NCI-H345 (cell line): ENCODE measurements at regions not wholly inside any gene's neighbourhood (a gene's known extent, or its start where the extent isn't known, plus 50 kb on each side); places are given as distances from the start of the nearest gene placed in this dataset.
A peak's percentile ranks its signal among the peaks of the same experiment; 100 is the strongest.

Experiments
- DNase-seq: peaks from one replicate; lab custom pipeline; 2025; lab: John Stamatoyannopoulos, UW

DNA sequence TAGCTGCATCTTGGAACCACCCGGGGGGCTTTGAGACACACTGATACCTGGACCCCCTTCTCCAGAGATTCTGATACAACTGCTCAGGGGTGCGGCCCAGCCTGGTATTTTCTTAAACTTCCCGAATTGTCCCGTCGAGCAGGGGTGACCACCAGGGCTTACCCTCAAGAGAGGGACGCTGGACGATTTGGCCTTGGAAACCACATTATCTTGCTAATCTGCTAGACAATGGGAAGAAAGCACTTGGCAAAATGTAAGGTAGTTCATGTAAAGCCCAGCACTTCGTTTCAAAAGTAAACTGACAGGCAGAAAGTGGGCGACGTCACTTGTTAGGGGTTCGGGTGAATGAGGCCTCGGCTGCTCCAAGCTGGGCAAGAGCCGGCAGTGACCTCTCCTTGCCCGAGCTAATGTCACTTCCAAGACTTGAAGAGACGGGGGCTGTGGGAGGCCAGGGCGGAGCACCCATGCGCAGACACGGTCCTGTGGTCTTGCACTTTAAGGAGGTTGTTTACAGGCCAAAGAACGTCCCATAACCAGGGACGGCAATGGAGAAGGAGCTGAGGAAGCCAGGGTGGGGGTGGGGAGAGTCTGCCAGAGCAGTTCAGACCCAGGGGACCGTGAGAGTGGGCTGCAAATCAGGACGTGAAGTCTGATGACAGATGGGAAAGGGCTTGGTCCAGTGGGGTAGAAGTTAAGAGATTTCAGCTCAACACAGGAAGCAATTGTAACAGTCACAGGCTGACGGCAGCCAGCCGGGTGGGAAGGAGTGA is 152.7 kb upstream of the GSE1 start:
- no peak for DNase-seq

DNA sequence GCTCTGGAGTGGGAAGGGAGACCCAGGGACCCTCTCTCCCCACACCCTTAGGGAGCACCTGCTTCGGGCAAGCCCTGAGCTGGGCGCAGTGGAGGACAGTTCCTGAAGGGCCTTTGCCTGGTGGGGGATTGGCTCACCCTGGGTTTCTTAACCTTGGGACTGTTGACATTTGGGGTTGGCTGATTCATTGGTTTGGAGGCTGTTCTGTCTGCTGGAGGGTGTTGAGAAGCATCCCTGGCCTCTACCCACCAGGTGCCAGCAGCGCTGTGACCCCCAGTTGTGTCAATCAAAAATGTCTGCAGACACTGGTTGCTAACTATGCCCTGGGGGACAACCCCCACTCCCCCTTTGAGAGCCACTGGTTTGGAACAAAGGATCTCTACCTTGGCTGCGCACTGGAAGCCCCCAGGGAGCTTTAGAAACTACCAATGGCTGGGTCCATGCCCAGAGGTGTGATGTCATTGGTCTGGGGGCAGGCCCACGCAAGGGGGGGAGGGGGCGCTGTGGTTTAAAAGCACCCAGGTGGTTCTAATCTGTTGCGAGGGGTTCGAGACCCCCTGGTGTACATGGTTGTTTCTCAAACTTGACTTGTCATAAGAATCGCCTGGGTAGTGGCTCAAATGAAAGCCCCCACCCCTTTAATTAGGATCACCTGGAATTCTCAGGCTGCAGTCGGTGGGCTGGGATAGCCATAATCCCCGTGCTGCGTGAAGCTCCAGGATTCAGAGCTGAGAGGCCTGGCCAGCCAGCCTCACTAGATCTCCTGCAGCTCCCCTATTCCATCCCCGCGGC is 151.9 kb upstream of the GSE1 start:
- peak; percentile 91 for DNase-seq

DNA sequence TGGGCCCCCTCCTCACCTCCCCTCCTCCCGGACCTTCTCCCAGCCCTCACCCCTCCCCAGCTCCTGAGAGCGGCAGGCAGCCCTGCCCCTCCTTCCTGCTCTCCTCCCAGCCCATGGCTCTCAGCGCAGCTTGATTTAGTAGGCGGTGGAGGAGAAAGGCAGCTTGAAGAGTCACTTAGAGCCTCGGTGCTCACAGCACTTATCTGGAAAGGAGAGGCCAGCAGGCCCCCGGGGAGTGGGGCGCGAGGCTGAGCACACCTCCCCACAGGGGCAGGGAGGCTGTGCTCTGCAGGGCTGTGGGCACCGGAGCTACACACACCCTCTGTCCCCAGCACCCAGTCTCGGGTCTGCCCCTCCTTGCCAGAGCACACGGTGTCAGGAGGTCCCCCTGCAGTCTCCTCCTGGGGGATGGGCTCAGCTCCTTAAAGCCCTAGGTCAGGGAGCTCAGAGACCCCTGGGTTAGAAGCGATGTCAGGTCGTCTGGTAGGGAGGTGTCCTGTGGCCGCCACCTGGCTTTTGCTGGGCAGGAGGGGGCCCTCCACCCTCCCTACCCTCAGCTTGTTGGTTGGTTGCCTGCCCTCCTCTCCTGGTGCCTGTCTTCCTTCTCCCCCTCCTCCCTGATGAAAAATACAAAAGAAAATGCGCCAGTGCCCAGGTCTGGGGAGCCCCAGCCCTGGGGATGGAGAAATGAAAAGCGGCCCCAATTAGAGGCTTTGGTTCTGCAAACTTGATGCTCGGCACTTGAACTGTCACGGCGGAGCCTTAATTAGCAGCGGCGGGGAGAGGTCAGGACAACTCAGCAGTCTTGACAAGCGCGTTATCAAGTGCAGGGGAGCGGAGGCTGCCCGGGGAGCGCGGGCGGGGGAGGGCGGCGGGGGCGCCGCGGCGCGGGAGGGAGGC is 151.1 kb upstream of the GSE1 start:
- DNase-seq, result peak; percentile 82

- no peak for DNase-seq
Measured at GRCh38 chr16:85462714-85463611, 150.2 kb upstream of the GSE1 start.

DNA sequence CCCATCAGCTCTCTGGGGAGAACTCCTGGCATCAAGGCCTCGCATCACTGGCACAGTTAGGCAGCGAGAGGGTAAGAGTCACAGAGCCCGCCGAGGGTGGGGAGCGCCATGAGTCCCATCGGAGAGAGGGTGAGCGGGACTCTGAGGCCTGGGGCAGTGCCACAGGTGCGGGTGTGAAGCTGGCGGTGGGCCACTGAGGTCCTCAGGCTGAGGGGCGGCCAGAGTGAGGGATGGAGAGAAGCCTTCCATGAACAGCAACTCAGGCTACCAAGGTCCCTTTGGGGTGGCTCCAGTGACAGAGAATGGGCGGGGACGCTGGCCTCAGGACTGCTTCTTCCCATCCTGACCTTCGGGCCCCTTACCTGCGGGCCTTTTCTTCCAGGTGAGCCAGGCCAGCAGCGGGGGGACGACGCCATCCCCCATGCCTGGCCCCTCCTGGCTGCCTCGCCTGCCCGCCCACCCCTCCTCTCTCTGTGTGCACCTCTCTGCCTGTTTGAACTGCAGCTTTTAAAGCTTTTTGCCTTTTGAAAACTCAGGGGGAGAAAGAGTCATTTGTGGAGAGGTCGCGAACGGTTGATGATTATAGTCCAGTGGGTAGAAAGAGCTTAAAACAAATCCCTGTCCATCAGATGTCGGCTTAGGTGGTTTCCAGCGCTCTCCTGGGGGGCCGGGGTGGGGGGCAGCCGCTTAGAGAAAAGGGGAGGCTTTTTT is 149.3 kb upstream of the GSE1 start:
- DNase-seq, result peak; percentile 17

DNA sequence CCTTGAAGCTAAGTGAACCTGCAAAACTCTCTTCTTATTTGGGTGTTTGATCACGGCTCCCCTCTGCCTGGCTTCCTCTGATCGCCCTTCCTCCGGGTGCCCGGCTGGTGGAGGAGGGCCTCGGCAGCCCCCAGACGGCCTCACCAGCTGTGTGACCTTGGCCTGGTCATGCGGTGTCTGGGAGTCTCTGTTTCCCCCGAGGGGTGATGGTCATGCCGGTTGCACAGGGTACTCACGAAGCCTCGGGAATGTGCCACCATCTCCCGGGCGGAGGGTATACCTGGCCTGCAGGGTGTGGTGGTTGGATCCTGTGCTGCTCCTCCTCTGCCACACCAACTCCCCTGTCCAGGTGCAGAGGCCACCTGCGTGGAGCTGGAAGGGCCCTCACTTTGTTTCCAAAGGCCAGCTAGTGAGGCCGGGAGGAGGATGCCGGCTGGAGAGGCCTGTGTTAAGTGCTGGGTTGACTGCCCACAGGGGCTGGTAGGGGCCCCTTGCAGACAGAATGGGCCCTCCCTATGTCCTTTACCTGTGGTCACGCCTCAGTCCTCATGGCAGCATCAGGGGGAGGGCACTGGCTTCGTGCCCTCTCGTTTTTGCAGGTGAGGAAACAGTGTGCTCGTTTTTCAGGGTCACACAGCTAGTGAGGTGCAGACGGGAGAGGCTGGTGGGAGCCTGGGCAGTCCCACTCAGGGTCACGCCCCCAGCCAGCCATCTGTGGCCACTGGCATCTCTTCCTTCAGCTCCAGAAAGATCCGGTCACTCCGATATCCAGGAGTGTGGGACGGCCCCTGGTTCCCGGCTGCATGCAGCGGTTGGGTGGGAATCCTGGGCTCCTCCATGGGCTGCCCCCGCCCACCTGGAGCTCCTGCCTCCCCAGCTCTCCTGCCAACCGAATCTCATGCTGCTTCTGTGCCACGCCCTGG is 148.5 kb upstream of the GSE1 start:
- DNase-seq, result peak; percentile 75

GRCh38 chr16:85465328-85466303 is 147.5 kb upstream of the GSE1 start:
- no peak for DNase-seq

DNA sequence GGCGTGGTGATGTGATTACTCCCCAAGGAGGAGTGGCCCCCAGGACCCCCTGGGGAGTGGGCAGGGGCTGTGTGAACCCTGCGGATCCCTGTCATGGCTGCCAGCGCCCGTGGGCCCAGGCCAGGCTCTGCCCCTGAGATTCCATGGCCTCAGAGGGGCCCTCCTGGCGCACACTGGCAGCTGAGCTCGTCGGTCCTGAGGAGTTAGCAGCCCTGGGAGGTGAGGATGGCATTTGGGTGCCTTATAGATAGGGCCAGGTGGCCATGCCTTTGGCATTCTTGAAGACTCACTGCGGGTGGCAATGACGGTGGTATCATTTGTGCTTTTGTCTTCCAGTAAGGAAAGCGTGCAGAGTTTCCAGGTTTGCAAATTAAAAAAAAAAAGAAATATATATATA is 146.8 kb upstream of the GSE1 start:
- peak; percentile 23 for DNase-seq

GRCh38 chr16:85466989-85467388 is 146.1 kb upstream of the GSE1 start:
- DNase-seq, result no peak

DNA sequence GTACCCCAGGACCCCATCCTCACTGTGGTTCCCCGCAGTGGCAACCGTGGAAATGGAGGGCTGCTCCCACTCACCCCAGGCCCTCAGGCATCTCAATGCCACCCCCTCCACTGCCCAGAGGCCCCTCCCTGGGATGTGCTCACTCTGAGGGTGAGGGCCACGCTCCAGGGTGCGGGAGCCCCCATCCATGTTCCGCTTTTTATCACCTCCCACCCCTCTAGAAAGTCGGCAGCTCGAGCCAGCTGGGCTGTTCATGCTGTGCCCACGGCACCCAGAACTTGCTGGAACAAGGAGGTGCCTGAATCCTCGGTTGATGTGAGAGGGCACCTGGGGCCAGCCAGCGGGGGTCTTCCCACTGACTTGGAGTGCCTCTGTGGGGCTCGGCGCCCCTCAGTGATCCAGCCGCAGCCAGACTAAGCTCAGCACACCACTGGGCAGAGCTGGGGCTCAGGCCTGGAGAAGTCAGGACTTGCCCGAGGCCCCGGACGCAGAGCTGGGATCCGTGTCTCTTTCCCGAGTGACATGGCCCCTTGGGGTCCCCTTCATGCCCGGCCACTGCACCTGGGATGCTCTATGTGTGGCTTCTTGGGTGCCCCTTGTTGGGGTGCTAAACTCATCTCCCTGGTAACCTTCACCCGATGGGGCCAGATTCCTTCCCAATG is 143.1 kb upstream of the GSE1 start:
- no peak for DNase-seq

GRCh38 chr16:85470873-85471272 is 142.2 kb upstream of the GSE1 start:
- no peak for DNase-seq

DNA sequence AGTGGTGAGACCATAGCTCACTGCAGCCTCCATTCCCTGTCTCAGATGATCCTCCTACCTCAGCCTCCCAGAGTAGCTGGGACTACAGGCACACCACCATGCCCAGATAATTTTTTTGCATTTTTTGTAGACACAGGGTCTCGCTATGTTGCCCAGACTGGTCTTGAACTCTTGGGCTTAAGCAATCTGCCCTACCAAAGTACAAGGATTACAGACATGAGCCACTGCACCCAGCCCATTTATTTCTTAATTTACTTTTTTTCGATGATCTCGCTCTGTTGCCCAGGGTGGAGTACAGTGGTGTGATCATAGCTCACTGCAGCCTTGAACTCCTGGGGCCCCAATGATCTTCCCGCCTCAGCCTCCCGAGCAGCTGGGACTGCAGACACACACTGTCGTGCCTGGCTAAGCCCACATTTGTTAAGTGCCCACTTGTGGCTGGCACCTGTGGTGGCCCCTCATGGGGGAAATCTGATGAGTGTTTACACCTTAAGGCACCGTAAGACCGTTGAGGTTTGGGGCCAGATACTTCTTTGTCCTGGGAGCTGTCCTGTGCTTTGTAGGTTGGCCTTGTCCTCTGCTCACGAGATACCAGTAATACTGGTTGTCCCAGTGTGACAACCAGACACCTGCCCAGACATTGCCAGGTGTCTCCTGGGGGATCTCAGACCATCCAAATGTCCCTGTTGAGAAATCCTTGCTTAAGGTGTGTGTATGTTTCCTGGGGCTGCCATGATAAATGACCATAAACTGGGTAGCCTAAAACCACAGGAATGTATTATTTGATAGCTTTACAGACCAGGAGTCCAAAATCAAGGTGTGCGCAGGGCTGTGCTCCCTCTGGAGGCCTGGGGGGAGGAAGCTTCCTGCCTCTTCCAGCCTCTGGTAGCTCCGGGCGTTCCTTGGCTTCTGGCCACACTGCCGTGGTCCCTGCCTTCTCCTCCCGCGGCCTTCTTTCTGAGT is 141.4 kb upstream of the GSE1 start:
- peak; percentile 65 for DNase-seq

DNA sequence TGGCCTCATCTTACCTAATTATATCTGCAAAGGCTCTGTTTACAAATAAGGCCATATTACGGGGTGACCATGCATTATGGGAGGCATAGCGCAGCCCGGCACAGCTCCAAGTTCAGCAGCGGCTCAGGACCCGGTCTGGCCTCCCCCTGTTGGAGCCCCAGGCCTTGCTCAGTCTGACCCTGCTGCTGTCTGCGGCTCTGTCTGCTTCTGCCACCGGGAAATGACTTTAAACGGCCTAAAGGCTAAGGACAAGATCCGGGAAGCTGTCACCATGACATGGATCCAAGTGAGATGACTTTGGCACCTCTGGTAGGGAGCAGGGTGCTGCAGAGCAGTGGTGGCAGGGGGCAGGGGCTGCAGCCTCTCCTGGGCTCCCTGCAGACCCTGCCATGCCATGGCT is 140.6 kb upstream of the GSE1 start:
- DNase-seq, result no peak

GRCh38 chr16:85473323-85473722 is 139.8 kb upstream of the GSE1 start:
- no peak for DNase-seq

GRCh38 chr16:85473909-85474620 is 139.1 kb upstream of the GSE1 start:
- DNase-seq, result peak; percentile 47

- no peak for DNase-seq
Measured at GRCh38 chr16:85474621-85475217, 138.4 kb upstream of the GSE1 start.
